GM12873 (cell line): ENCODE measurements at regions not wholly inside any gene's neighbourhood (a gene's known extent, or its start where the extent isn't known, plus 50 kb on each side); places are given as distances from the start of the nearest gene placed in this dataset.
A peak's percentile ranks its signal among the peaks of the same experiment; 100 is the strongest.

Experiments used
- TF ChIP-seq, protein P1 (sequence below): IDR thresholded peaks from 2 replicates; pipeline ENCODE4 v1.5.1; 2012; ENCODE audit warnings: low read depth, mild to moderate bottlenecking, moderate library complexity, low read length, control low read depth; ENCODE audit not compliant: insufficient read depth; ENCODE audit errors: missing control alignments

DNA sequence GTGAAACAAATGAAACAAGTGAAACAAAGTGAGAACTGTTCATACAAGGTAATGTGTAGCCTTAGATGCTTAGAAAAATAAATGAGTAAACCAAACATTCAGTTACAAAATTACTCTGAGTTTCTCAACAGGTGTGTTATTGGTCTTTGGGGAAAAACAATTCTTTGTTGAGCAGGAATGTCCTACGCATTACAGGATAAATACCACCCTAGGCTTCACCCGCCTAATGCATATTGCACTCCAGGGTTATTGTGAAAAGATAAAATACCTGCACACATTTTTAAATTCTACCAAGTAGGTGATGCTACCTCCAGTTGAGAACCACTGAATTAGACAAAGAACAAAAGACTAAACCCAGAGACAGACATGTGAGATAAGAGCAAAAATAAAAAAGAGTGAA is 72.2 kb downstream of the ADAMTS1 start:
- TF ChIP-seq, protein P1, sequence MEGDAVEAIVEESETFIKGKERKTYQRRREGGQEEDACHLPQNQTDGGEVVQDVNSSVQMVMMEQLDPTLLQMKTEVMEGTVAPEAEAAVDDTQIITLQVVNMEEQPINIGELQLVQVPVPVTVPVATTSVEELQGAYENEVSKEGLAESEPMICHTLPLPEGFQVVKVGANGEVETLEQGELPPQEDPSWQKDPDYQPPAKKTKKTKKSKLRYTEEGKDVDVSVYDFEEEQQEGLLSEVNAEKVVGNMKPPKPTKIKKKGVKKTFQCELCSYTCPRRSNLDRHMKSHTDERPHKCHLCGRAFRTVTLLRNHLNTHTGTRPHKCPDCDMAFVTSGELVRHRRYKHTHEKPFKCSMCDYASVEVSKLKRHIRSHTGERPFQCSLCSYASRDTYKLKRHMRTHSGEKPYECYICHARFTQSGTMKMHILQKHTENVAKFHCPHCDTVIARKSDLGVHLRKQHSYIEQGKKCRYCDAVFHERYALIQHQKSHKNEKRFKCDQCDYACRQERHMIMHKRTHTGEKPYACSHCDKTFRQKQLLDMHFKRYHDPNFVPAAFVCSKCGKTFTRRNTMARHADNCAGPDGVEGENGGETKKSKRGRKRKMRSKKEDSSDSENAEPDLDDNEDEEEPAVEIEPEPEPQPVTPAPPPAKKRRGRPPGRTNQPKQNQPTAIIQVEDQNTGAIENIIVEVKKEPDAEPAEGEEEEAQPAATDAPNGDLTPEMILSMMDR, result no peak

GRCh38 chr21:26769613-26770188 is 75.5 kb downstream of the ADAMTS1 start:
- TF ChIP-seq, protein P1, result peak; percentile 33

GRCh38 chr21:26766826-26767325 is 78.3 kb downstream of the ADAMTS1 start:
- TF ChIP-seq, protein P1, result no peak

- TF ChIP-seq, protein P1, result no peak
Observed at GRCh38 chr21:26761174-26761915, 83.9 kb downstream of the ADAMTS1 start.

GRCh38 chr21:26759731-26760130 is 85.5 kb downstream of the ADAMTS1 start:
- TF ChIP-seq, protein P1, result no peak

DNA sequence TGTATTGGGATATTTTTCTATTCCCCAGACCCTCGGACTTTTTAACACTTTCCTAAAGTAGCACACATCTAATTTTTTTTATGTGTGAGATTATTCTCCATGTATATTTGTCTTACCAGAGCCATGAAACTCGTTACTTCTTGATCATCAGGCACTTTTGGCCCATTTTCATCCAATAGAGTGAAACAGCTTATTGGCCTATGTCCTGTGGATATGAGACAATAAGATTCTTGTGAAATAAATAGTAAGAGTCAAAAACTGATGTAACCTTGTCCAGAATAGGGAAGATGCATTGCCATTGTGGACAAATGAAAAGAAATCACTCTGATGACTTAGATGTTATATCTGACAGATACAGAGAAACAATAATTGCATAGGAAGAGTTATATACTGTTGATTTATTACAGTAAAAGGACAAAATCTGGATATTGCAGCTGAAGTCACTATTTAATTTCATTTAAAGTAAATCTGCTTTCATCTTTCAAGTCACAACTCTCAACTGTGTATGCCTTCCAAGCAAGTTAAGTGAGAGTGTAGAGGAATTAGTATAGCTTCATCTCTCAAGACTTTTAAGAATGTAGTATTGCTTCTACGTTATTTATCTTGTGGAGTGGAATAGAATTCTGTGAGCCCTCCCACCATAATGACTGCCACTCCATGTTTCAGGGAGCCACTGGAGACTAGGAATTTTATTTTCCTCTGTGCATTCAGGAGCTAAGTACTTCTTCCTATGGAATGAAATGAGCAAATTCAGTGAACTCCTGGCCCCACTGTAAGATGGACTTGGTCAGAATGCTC is 86.9 kb downstream of the ADAMTS1 start:
- TF ChIP-seq, protein P1, result no peak
